ENCODE measurements at regions not wholly inside any gene's neighbourhood (a gene's known extent, or its start where the extent isn't known, plus 50 kb on each side); places are given as distances from the start of the nearest gene placed in this dataset.
"Not testable (repeated sequence)": the region's sequence is repeated elsewhere in the genome, so short reads cannot be mapped to it uniquely, and the experiment has no call there.

GRCh38 chr11:130679247-130679646 is 230.8 kb downstream of the ADAMTS15 start:
- H3K4me3 ChIP-seq (replicated peaks in 1 of 2; ENCODE audit: low read depth in 2 of 2, low read length in 2 of 2) = no peak overlapping the region
- no peak for DNase-seq (ENCODE audit: low read depth in 2 of 2)
- TF ChIP-seq CTCF (IDR thresholded peaks at IDR 0.05; ENCODE audit: low read depth, low read length) = no peak

- DNase-seq (ENCODE audit: low read depth in 2 of 2); H3K4me3 ChIP-seq (replicated peaks in 1 of 2; ENCODE audit: low read depth in 2 of 2, low read length in 2 of 2): not testable (repeated sequence)
Observed at GRCh38 chr11:130682471-130682870, 233.8 kb downstream of the SNX19 start.

GRCh38 chr11:130689222-130689908 is 226.9 kb downstream of the SNX19 start:
- peak; percentile 67 to 68 for DNase-seq (ENCODE audit: low read depth in 2 of 2)
- H3K4me3 ChIP-seq (replicated peaks in 1 of 2; ENCODE audit: low read depth in 2 of 2, low read length in 2 of 2) = no peak overlapping the region
- no peak for TF ChIP-seq CTCF (IDR thresholded peaks at IDR 0.05; ENCODE audit: low read depth, low read length)

GRCh38 chr11:130691581-130691980 is 224.7 kb downstream of the SNX19 start:
- DNase-seq (ENCODE audit: low read depth in 2 of 2) = no peak
- no peak overlapping the region for H3K4me3 ChIP-seq (replicated peaks in 1 of 2; ENCODE audit: low read depth in 2 of 2, low read length in 2 of 2)
- TF ChIP-seq CTCF (IDR thresholded peaks at IDR 0.05; ENCODE audit: low read depth, low read length) = no peak

- no peak overlapping the region for H3K4me3 ChIP-seq (replicated peaks in 1 of 2; ENCODE audit: low read depth in 2 of 2, low read length in 2 of 2)
- TF ChIP-seq CTCF (IDR thresholded peaks at IDR 0.05; ENCODE audit: low read depth, low read length) = no peak
- no peak for DNase-seq (ENCODE audit: low read depth in 2 of 2)
Observed at GRCh38 chr11:130692220-130692619, 224.1 kb downstream of the SNX19 start.

- no peak overlapping the region for H3K4me3 ChIP-seq (replicated peaks in 1 of 2; ENCODE audit: low read depth in 2 of 2, low read length in 2 of 2)
- TF ChIP-seq CTCF (IDR thresholded peaks at IDR 0.05; ENCODE audit: low read depth, low read length) = no peak
- DNase-seq (ENCODE audit: low read depth in 2 of 2) = no peak
Observed at GRCh38 chr11:130693543-130693942, 222.7 kb downstream of the SNX19 start.

- no peak for TF ChIP-seq CTCF (IDR thresholded peaks at IDR 0.05; ENCODE audit: low read depth, low read length)
- no peak overlapping the region for H3K4me3 ChIP-seq (replicated peaks in 1 of 2; ENCODE audit: low read depth in 2 of 2, low read length in 2 of 2)
- no peak for DNase-seq (ENCODE audit: low read depth in 2 of 2)
Observed at GRCh38 chr11:130694488-130695045, 221.7 kb downstream of the SNX19 start.

Measured in cardiac fibroblast (primary cell).